HEK293 (cell line): ENCODE measurements at regions not wholly inside any gene's neighbourhood (a gene's known extent, or its start where the extent isn't known, plus 50 kb on each side); places are given as distances from the start of the nearest gene placed in this dataset.

Experiments used
- CTCF ChIA-PET: fragments of 350-600 bp; formaldehyde crosslinking; extraction: SDS; loops from one replicate; lab custom pipeline; 2021; ENCODE audit warnings: antibody characterized with exemption; lab: Yijun Ruan, JAX
- POLR2A ChIA-PET: fragments of 300-600 bp; formaldehyde crosslinking; extraction: SDS; loops from one replicate; lab custom pipeline; 2020; ENCODE audit warnings: antibody characterized with exemption, inconsistent platforms; lab: Yijun Ruan, JAX
- H3K27ac ChIP-seq: fragments of 200-500 bp; sonication (Bioruptor generic); 2 replicates; pipeline ENCODE4 v1.5.1; 2014; ENCODE audit warnings: low read depth, low read length, control low read depth, inconsistent platforms; ENCODE audit errors: extremely low read depth
- H3K36me3 ChIP-seq, 2 experiments: fragments of 200-500 bp in 1 of 2; sonication (Bioruptor generic) in 1 of 2; 1 replicate in 1 of 2; 2 replicates in 1 of 2; pipeline ENCODE4 v1.5.1; 2014 to 2017; ENCODE audit warnings: inconsistent platforms in 2 of 2, low read length in 2 of 2; ENCODE audit not compliant: control insufficient read depth in 2 of 2, insufficient read depth in 1 of 2
- H3K4me1 ChIP-seq: fragments of 200-500 bp; sonication (Bioruptor generic); 2 replicates; pipeline ENCODE4 v1.5.1; 2014; ENCODE audit warnings: mild to moderate bottlenecking, low read length, inconsistent platforms; ENCODE audit not compliant: control insufficient read depth, insufficient read depth
- H3K4me3 ChIP-seq: 2 replicates; pipeline ENCODE4 v1.5.1; 2011; ENCODE audit warnings: low read depth, mild to moderate bottlenecking, control low read depth, low read length, moderate library complexity
- H3K9me3 ChIP-seq: fragments of 200-500 bp; sonication (Bioruptor generic); 2 replicates; pipeline ENCODE4 v1.5.1; 2014; ENCODE audit warnings: low read depth, low read length, inconsistent platforms; ENCODE audit not compliant: control insufficient read depth, insufficient read depth
- BCL11A ChIP-seq: fragments of 450-650 bp; formaldehyde crosslinking; IDR thresholded peaks from 2 replicates; pipeline ENCODE4 v1.5.1; 2016; ENCODE audit warnings: low read depth, missing biosample characterization, missing genetic modification characterization
- KLF1 ChIP-seq: fragments of 450-650 bp; formaldehyde crosslinking; IDR thresholded peaks from 2 replicates; pipeline ENCODE4 v1.5.1; 2016; ENCODE audit warnings: missing biosample characterization, missing genetic modification characterization
- KLF10 ChIP-seq: fragments of 450-650 bp; IDR thresholded peaks from 2 replicates; pipeline ENCODE4 v1.5.1; 2018; ENCODE audit warnings: missing biosample characterization, mild to moderate bottlenecking, missing genetic modification characterization
- KLF16 ChIP-seq: fragments of 450-650 bp; formaldehyde crosslinking; IDR thresholded peaks from 2 replicates; pipeline ENCODE4 v1.5.1; 2017; ENCODE audit warnings: missing biosample characterization, missing genetic modification characterization
- WT1 ChIP-seq: fragments of 450-650 bp; formaldehyde crosslinking; IDR thresholded peaks from 2 replicates; pipeline ENCODE4 v1.5.1; 2016; ENCODE audit warnings: missing biosample characterization, missing genetic modification characterization
- ZBTB20 ChIP-seq: fragments of 450-650 bp; formaldehyde crosslinking; IDR thresholded peaks from 2 replicates; pipeline ENCODE4 v1.5.1; 2016; ENCODE audit warnings: missing biosample characterization, missing genetic modification characterization
- ZBTB48 ChIP-seq: fragments of 450-650 bp; formaldehyde crosslinking; IDR thresholded peaks from 2 replicates; pipeline ENCODE4 v1.5.1; 2016; ENCODE audit warnings: missing biosample characterization, missing genetic modification characterization
- ZIC2 ChIP-seq: fragments of 450-650 bp; formaldehyde crosslinking; IDR thresholded peaks from 2 replicates; pipeline ENCODE4 v1.5.1; 2016; ENCODE audit warnings: missing biosample characterization, missing genetic modification characterization
- ZNF10 ChIP-seq: fragments of 450-650 bp; formaldehyde crosslinking; IDR thresholded peaks from 2 replicates; pipeline ENCODE4 v1.5.1; 2017; ENCODE audit warnings: missing biosample characterization, missing genetic modification characterization
- ZNF184 ChIP-seq: fragments of 450-650 bp; IDR thresholded peaks from 2 replicates; pipeline ENCODE4 v1.5.1; 2018; ENCODE audit warnings: missing biosample characterization, mild to moderate bottlenecking, missing genetic modification characterization
- ZNF2 ChIP-seq: fragments of 450-650 bp; formaldehyde crosslinking; IDR thresholded peaks from 2 replicates; pipeline ENCODE4 v1.5.1; 2016; ENCODE audit warnings: missing biosample characterization, missing genetic modification characterization
- ZNF239 ChIP-seq: fragments of 450-650 bp; formaldehyde crosslinking; IDR thresholded peaks from 2 replicates; pipeline ENCODE4 v1.5.1; 2016; ENCODE audit warnings: missing biosample characterization, missing genetic modification characterization
- ZNF324 ChIP-seq: fragments of 450-650 bp; formaldehyde crosslinking; IDR thresholded peaks from 2 replicates; pipeline ENCODE4 v1.5.1; 2016; ENCODE audit warnings: missing biosample characterization, missing genetic modification characterization
- ZNF354C ChIP-seq: fragments of 450-650 bp; formaldehyde crosslinking; IDR thresholded peaks from 2 replicates; pipeline ENCODE4 v1.5.1; 2016; ENCODE audit warnings: missing biosample characterization, missing genetic modification characterization, low read depth, borderline replicate concordance
- ZNF404 ChIP-seq: fragments of 450-650 bp; formaldehyde crosslinking; IDR thresholded peaks from 2 replicates; pipeline ENCODE4 v1.5.1; 2017; ENCODE audit warnings: missing biosample characterization, missing genetic modification characterization
- ZNF416 ChIP-seq: fragments of 450-650 bp; formaldehyde crosslinking; IDR thresholded peaks from 2 replicates; pipeline ENCODE4 v1.5.1; 2016; ENCODE audit warnings: missing biosample characterization, missing genetic modification characterization
- ZNF555 ChIP-seq: fragments of 450-650 bp; formaldehyde crosslinking; conservative IDR thresholded peaks from 2 replicates; pipeline ENCODE4 v1.5.1; 2017; ENCODE audit warnings: missing biosample characterization, mild to moderate bottlenecking, missing genetic modification characterization, inconsistent platforms
- ZNF571 ChIP-seq: fragments of 450-650 bp; formaldehyde crosslinking; IDR thresholded peaks from 2 replicates; pipeline ENCODE4 v1.5.0; 2017; ENCODE audit warnings: missing biosample characterization, missing genetic modification characterization
- ZNF596 ChIP-seq: fragments of 450-650 bp; IDR thresholded peaks from 2 replicates; pipeline ENCODE4 v1.5.0; 2018; ENCODE audit warnings: missing biosample characterization, mild to moderate bottlenecking, missing genetic modification characterization, moderate library complexity
- ZNF701 ChIP-seq: fragments of 450-650 bp; formaldehyde crosslinking; IDR thresholded peaks from 2 replicates; pipeline ENCODE4 v1.5.1; 2016; ENCODE audit warnings: missing biosample characterization, missing genetic modification characterization
- ZNF837 ChIP-seq: fragments of 450-650 bp; formaldehyde crosslinking; IDR thresholded peaks from 2 replicates; pipeline ENCODE4 v1.5.1; 2016; ENCODE audit warnings: missing biosample characterization, missing genetic modification characterization
- TF ChIP-seq, protein P1 (sequence below): fragments of 450-650 bp; formaldehyde crosslinking; IDR thresholded peaks from 2 replicates; pipeline ENCODE4 v1.5.1; 2016; ENCODE audit warnings: missing biosample characterization, missing genetic modification characterization, low read depth
- TF ChIP-seq, protein P2 (sequence below): fragments of 450-650 bp; formaldehyde crosslinking; IDR thresholded peaks from 2 replicates; pipeline ENCODE4 v1.5.1; 2017; ENCODE audit warnings: missing biosample characterization, missing genetic modification characterization
- TF ChIP-seq, protein P3 (sequence below): fragments of 450-650 bp; formaldehyde crosslinking; IDR thresholded peaks from 2 replicates; pipeline ENCODE4 v1.5.1; 2016; ENCODE audit warnings: missing biosample characterization, missing genetic modification characterization, borderline replicate concordance
- TF ChIP-seq, protein P4 (sequence below): fragments of 450-650 bp; formaldehyde crosslinking; IDR thresholded peaks from 2 replicates; pipeline ENCODE4 v1.5.1; 2017; ENCODE audit warnings: missing biosample characterization, missing genetic modification characterization

DNA sequence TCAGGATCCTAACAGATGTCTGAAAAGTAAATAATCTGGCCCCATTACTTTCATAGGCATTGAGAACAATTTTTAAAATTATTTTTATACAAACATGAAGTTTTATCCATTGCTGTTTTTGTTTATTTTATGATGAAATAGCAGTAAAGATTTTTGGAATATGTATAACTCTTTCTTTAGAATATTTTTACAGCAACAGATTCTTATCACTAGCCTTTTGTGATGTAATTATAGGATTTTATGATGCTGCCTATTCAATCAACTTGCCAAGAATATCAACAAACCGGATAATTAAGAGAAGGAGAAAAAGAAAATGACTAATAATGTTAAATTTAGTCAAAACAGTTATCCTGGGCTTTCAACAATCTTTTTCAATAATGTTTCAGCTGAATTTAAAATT, 386.3 kb downstream of the ZIC1 start:
- ChIA-PET POLR2A (no interaction called here), CTCF (no interaction called here)
- no peak for TF ChIP-seq KLF10 (tag by site-specific recombination)
- TF ChIP-seq KLF16, result no peak
- no peak for TF ChIP-seq KLF1 (tag by site-specific recombination)
- no peak for TF ChIP-seq ZNF354C (tag by site-specific recombination)
- TF ChIP-seq WT1, result no peak
- no peak for TF ChIP-seq ZNF324 (tag by site-specific recombination)
- TF ChIP-seq, protein P1, sequence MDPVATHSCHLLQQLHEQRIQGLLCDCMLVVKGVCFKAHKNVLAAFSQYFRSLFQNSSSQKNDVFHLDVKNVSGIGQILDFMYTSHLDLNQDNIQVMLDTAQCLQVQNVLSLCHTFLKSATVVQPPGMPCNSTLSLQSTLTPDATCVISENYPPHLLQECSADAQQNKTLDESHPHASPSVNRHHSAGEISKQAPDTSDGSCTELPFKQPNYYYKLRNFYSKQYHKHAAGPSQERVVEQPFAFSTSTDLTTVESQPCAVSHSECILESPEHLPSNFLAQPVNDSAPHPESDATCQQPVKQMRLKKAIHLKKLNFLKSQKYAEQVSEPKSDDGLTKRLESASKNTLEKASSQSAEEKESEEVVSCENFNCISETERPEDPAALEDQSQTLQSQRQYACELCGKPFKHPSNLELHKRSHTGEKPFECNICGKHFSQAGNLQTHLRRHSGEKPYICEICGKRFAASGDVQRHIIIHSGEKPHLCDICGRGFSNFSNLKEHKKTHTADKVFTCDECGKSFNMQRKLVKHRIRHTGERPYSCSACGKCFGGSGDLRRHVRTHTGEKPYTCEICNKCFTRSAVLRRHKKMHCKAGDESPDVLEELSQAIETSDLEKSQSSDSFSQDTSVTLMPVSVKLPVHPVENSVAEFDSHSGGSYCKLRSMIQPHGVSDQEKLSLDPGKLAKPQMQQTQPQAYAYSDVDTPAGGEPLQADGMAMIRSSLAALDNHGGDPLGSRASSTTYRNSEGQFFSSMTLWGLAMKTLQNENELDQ (tag by site-specific recombination), result no peak
- no peak for TF ChIP-seq ZNF416
- TF ChIP-seq ZBTB48, result no peak
- TF ChIP-seq ZNF701, result no peak
- TF ChIP-seq, protein P2, sequence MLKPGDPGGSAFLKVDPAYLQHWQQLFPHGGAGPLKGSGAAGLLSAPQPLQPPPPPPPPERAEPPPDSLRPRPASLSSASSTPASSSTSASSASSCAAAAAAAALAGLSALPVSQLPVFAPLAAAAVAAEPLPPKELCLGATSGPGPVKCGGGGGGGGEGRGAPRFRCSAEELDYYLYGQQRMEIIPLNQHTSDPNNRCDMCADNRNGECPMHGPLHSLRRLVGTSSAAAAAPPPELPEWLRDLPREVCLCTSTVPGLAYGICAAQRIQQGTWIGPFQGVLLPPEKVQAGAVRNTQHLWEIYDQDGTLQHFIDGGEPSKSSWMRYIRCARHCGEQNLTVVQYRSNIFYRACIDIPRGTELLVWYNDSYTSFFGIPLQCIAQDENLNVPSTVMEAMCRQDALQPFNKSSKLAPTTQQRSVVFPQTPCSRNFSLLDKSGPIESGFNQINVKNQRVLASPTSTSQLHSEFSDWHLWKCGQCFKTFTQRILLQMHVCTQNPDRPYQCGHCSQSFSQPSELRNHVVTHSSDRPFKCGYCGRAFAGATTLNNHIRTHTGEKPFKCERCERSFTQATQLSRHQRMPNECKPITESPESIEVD (tag by site-specific recombination), result no peak
- no peak for TF ChIP-seq ZNF404
- no peak for TF ChIP-seq ZNF239 (tag by site-specific recombination)
- no peak for TF ChIP-seq ZNF555 (tag by site-specific recombination)
- TF ChIP-seq ZNF596 (tag by site-specific recombination), result no peak
- no peak for TF ChIP-seq ZIC2
- H3K4me1 ChIP-seq, result no peaks in the 10 kb centered on the region
- no peaks in the 10 kb centered on the region for H3K9me3 ChIP-seq
- H3K36me3 ChIP-seq, result no peaks in the 10 kb centered on the region
- H3K4me3 ChIP-seq, result no peak overlapping the region
- no peak overlapping the region for H3K27ac ChIP-seq

DNA sequence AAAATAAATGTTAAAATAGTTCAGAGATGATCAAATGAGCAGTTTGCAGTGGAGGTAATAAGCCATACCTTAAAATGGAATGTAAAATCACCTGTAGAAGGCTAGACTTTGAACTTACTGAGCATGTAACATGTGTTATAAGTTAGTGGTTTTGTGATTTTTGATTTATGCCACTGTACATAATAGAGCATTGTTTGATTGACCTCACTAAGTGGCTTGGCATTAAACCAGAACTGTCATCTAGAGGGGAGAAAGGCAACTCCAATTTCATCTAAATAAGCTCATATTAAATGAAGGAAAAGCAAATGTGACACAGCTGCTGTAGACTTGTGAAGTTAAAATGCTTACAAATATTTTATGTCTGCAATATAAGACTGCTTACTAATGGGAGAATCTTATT, 387.9 kb downstream of the ZIC1 start:
- no peak for TF ChIP-seq ZBTB48
- no peak for TF ChIP-seq ZNF10 (tag by site-specific recombination)
- no peak for TF ChIP-seq ZNF184 (tag by site-specific recombination)
- no peak for TF ChIP-seq ZNF2 (tag by site-specific recombination)
- no peak for TF ChIP-seq ZNF837 (tag by site-specific recombination)
- no peak for TF ChIP-seq ZBTB20 (tag by site-specific recombination)
- no peak for TF ChIP-seq ZNF571 (tag by site-specific recombination)
- no peak for TF ChIP-seq ZNF416
- TF ChIP-seq, protein P3, sequence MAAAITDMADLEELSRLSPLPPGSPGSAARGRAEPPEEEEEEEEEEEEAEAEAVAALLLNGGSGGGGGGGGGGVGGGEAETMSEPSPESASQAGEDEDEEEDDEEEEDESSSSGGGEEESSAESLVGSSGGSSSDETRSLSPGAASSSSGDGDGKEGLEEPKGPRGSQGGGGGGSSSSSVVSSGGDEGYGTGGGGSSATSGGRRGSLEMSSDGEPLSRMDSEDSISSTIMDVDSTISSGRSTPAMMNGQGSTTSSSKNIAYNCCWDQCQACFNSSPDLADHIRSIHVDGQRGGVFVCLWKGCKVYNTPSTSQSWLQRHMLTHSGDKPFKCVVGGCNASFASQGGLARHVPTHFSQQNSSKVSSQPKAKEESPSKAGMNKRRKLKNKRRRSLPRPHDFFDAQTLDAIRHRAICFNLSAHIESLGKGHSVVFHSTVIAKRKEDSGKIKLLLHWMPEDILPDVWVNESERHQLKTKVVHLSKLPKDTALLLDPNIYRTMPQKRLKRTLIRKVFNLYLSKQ (tag by site-specific recombination), result no peak
- TF ChIP-seq BCL11A (tag by site-specific recombination), result no peak
- TF ChIP-seq, protein P4, sequence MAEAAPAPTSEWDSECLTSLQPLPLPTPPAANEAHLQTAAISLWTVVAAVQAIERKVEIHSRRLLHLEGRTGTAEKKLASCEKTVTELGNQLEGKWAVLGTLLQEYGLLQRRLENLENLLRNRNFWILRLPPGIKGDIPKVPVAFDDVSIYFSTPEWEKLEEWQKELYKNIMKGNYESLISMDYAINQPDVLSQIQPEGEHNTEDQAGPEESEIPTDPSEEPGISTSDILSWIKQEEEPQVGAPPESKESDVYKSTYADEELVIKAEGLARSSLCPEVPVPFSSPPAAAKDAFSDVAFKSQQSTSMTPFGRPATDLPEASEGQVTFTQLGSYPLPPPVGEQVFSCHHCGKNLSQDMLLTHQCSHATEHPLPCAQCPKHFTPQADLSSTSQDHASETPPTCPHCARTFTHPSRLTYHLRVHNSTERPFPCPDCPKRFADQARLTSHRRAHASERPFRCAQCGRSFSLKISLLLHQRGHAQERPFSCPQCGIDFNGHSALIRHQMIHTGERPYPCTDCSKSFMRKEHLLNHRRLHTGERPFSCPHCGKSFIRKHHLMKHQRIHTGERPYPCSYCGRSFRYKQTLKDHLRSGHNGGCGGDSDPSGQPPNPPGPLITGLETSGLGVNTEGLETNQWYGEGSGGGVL, result no peak
- TF ChIP-seq KLF10 (tag by site-specific recombination), result no peak
- no peak for TF ChIP-seq WT1
- POLR2A ChIA-PET, result no interaction called here
- Histone ChIP-seq H3K4me1 (no peaks in the 10 kb centered on the region), H3K4me3 (no peak overlapping the region), H3K27ac (no peak overlapping the region), H3K9me3 (no peaks in the 10 kb centered on the region), H3K36me3 (no peaks in the 10 kb centered on the region)
- CTCF ChIA-PET, result interaction anchor here (0.6 kb wide), 1 partner anchor 14 kb away, joined by 3 read pairs; no protein-coding TSS in a partner anchor
